Prostate gland (tissue), 2 donors: ENCODE measurements at regions not wholly inside any gene's neighbourhood (a gene's known extent, or its start where the extent isn't known, plus 50 kb on each side); places are given as distances from the start of the nearest gene placed in this dataset.

Experiments used
- DNase-seq: peaks from one replicate; pipeline ENCODE4 v3.0.0-alpha.2; 2019; ENCODE audit warnings: low spot score
- H3K27ac ChIP-seq, 2 donors: fragments of 200-600 bp; sonication (generic); 2 replicates each; pipeline ENCODE4 v1.5.1; 2017 to 2019
- H3K27me3 ChIP-seq: fragments of 200-600 bp; sonication (generic); replicated peaks from 2 replicates; pipeline ENCODE4 v1.5.1; 2019; ENCODE audit not compliant: insufficient read depth
- H3K36me3 ChIP-seq, 2 donors: fragments of 200-600 bp; sonication (generic); 1 replicate in 1 of 2; 2 replicates in 1 of 2; pipeline versions ENCODE4 v1.5.1 to v1.8.1; 2017 to 2019
- H3K4me1 ChIP-seq: fragments of 200-600 bp; sonication (generic); replicated peaks from 2 replicates; pipeline ENCODE4 v1.5.1; 2019
- H3K4me3 ChIP-seq, 2 donors: fragments of 200-600 bp; sonication (generic); 2 replicates each; pipeline ENCODE4 v1.5.1; 2017 to 2019
- H3K9me3 ChIP-seq: fragments of 200-600 bp; sonication (generic); 2 replicates; pipeline ENCODE4 v1.5.1; 2017
- CTCF ChIP-seq, 4 experiments: fragments of 200-600 bp in 2 of 4; fragments of 450-650 bp in 2 of 4; sonication (generic) in 2 of 4; IDR thresholded peaks; 1 replicate in 3 of 4; 2 replicates in 1 of 4; pipeline ENCODE4 v1.5.1; 2016 to 2019; ENCODE audit warnings: antibody characterized with exemption in 4 of 4, mild to moderate bottlenecking in 2 of 4, moderate library complexity in 2 of 4
- POLR2A ChIP-seq: fragments of 450-650 bp; IDR thresholded peaks from one replicate; pipeline ENCODE4 v1.6.1; 2016; ENCODE audit warnings: antibody characterized with exemption, mild to moderate bottlenecking
- POLR2AphosphoS5 ChIP-seq: sonication (generic); formaldehyde crosslinking; IDR thresholded peaks from one replicate; pipeline ENCODE4 v1.6.1; 2017; ENCODE audit warnings: antibody characterized with exemption
- WGBS: methylation state at CpG from one replicate; pipeline ENCODE4 v1.1.5; 2018; 5-methylcytosine and 5-hydroxymethylcytosine counted together
- intact Hi-C: fragments of 100-400 bp; cut with DNase I; formaldehyde crosslinking; loops from one replicate; pipeline ENCODE4 v1.14.2; 2022

GRCh38 chr2:199216253-199216652 lies 241.5 kb downstream of the SATB2 start:
- Histone ChIP-seq H3K4me1 (no peaks in the 10 kb centered on the region), H3K27ac (no peak overlapping the region), H3K36me3 (no peaks in the 10 kb centered on the region), H3K27me3 (no peaks in the 10 kb centered on the region), H3K4me3 (no peak overlapping the region), H3K9me3 (no peaks in the 10 kb centered on the region)
- intact Hi-C loops: no loop called here
- WGBS: 86% methylated on average over 3 of the region's 3 CpGs
- TF ChIP-seq CTCF (IDR thresholded peaks at IDR 0.05): no peak
- TF ChIP-seq POLR2A: no peak
- no peak for TF ChIP-seq POLR2AphosphoS5
- no peak for DNase-seq

GRCh38 chr2:199207011-199207410 lies 250.7 kb downstream of the SATB2 start:
- Histone ChIP-seq H3K36me3 (no peaks in the 10 kb centered on the region), H3K4me1 (no peaks in the 10 kb centered on the region), H3K9me3 (no peaks in the 10 kb centered on the region), H3K27ac (no peak overlapping the region), H3K4me3 (no peak overlapping the region), H3K27me3 (no peaks in the 10 kb centered on the region)
- TF ChIP-seq POLR2A (no peak), CTCF (IDR thresholded peaks at IDR 0.05) (no peak), POLR2AphosphoS5 (no peak)
- 89% methylated on average over 2 of the region's 2 CpGs for WGBS
- DNase-seq: no peak
- intact Hi-C loops: no loop called here

- TF ChIP-seq POLR2A: no peak
- TF ChIP-seq POLR2AphosphoS5: no peak
- no peak for TF ChIP-seq CTCF (IDR thresholded peaks at IDR 0.05)
- Histone ChIP-seq H3K4me1 (no peaks in the 10 kb centered on the region), H3K36me3 (no peaks in the 10 kb centered on the region), H3K27ac (no peak overlapping the region), H3K27me3 (no peaks in the 10 kb centered on the region), H3K4me3 (no peak overlapping the region), H3K9me3 (no peaks in the 10 kb centered on the region)
- no peak for DNase-seq
- WGBS: 70% methylated on average over 9 of the region's 9 CpGs
- intact Hi-C loops: no loop called here
These were observed 251.2 kb downstream of the SATB2 start for GRCh38 chr2:199206536-199206935.

GRCh38 chr2:199202964-199203363 lies 254.8 kb downstream of the SATB2 start:
- TF ChIP-seq POLR2AphosphoS5: no peak
- TF ChIP-seq CTCF (IDR thresholded peaks at IDR 0.05): no peak
- no peak for TF ChIP-seq POLR2A
- 47% methylated on average over 5 of the region's 5 CpGs for WGBS
- Histone ChIP-seq H3K9me3 (no peaks in the 10 kb centered on the region), H3K4me1 (no peaks in the 10 kb centered on the region), H3K36me3 (no peaks in the 10 kb centered on the region), H3K27me3 (no peaks in the 10 kb centered on the region), H3K4me3 (no peak overlapping the region), H3K27ac (no peak overlapping the region)
- no peak for DNase-seq
- intact Hi-C loops: no loop called here

GRCh38 chr2:199201539-199201938 lies 256.2 kb downstream of the SATB2 start:
- TF ChIP-seq POLR2AphosphoS5 (no peak), CTCF (IDR thresholded peaks at IDR 0.05) (no peak), POLR2A (no peak)
- Histone ChIP-seq H3K4me3 (no peak overlapping the region), H3K4me1 (no peaks in the 10 kb centered on the region), H3K9me3 (no peaks in the 10 kb centered on the region), H3K36me3 (no peaks in the 10 kb centered on the region), H3K27ac (no peak overlapping the region), H3K27me3 (no peaks in the 10 kb centered on the region)
- intact Hi-C loops: no loop called here
- DNase-seq: no peak
- WGBS: 100% methylated on average over 1 of the region's 1 CpG
